Activated CD8-positive, alpha-beta memory T cell treated with anti-CD3 and anti-CD28 coated beads, Interleukin-2, amount 10 ng/mL, durations not matched to agents 7 days and 5 days (primary cell): ENCODE measurements at regions not wholly inside any gene's neighbourhood (a gene's known extent, or its start where the extent isn't known, plus 50 kb on each side); places are given as distances from the start of the nearest gene placed in this dataset.

Source experiments
- ATAC-seq: fragments of 150-1000 bp; cut with Tn5 transposase; one replicate; pipeline ENCODE4 v1.10.0; 2021; ENCODE audit warnings: moderate library complexity
- CTCF ChIA-PET: fragments of 350-600 bp; sonication (Branson Sonifier 250); formaldehyde crosslinking; loops from one replicate; lab custom pipeline; 2021; ENCODE audit warnings: antibody characterized with exemption; lab: Charles Lee
- DNase-seq: peaks from one replicate; pipeline ENCODE4 v3.0.0-alpha.2; 2020
- H3K27ac Mint-ChIP-seq: one replicate; pipeline ENCODE4 v1.8.0; 2021; ENCODE audit warnings: mild to moderate bottlenecking, mixed read lengths
- H3K27me3 Mint-ChIP-seq: one replicate; pipeline ENCODE4 v1.8.0; 2021; ENCODE audit warnings: mixed read lengths
- H3K36me3 Mint-ChIP-seq: one replicate; pipeline ENCODE4 v1.8.0; 2021; ENCODE audit warnings: mild to moderate bottlenecking, mixed read lengths
- H3K4me1 Mint-ChIP-seq: one replicate; pipeline ENCODE4 v1.8.0; 2021; ENCODE audit warnings: mixed read lengths
- H3K4me3 Mint-ChIP-seq: one replicate; pipeline ENCODE4 v1.8.0; 2021; ENCODE audit warnings: mild to moderate bottlenecking, moderate library complexity, mixed read lengths
- H3K9me3 Mint-ChIP-seq: one replicate; pipeline ENCODE4 v1.8.0; 2022; ENCODE audit warnings: low read depth, mixed read lengths

DNA sequence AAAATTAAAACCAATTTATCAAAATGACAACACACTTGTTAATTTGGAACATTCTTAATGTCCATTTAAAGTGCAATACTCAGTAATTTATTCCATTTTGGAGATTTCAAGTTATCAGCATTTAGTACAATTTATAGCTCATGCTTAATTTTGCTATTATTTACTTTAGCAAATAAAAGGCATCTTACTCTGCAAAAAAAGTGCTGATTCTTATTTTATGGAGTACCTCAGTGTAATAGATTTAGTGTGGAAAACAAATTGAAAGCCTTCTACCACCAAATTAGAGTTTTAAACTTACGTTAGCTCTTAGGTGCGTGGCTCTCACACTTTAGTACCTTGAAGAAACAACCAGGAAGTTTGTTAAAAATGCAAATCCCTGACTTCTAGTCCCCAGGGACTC is 208.4 kb upstream of the NRIP1 start:
- CTCF ChIA-PET = no interaction called here
- no peak overlapping the region for H3K4me3 Mint-ChIP-seq
- ATAC-seq (no peak), DNase-seq (no peak)
- H3K36me3 Mint-ChIP-seq = no peaks in the 10 kb centered on the region
- H3K9me3 Mint-ChIP-seq = no peaks in the 10 kb centered on the region
- no peak overlapping the region for H3K27ac Mint-ChIP-seq
- no peaks in the 10 kb centered on the region for H3K27me3 Mint-ChIP-seq
- H3K4me1 Mint-ChIP-seq = no peaks in the 10 kb centered on the region

DNA sequence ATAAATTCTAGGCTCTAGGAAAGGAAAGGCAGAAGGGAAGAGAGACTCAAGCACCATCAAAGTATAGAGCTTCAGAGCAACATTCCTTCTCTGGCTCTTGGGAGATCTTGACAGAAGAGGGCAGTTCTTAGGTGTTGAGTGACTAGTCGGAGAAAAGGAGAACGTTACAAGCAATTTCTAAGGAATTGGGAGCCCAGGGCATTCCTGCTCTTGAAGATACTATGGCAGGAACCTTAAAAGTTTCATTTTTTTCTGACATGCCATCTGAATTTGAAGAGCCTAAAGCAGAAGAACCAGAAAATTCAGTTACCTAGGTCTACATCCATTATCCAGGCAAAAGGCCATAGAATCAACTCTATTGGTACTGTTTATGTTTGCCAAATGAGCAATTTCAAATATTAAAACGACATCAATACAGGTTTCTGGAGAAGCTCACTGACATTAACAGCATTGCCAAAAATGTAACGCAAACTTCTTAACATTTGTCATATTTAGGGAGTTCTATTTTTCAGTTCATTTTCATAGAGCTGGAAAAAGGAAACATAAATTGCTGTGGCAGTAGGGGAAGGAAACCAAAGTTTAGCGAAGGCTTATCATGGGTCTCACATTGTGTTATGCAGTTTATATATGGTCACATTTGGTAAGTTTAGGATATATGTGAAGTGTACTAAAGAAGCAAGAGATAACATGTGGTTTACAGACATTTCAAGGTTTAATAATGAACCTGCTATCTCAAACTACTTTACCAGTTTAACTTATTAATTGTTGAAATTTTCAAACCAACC is 210.1 kb upstream of the NRIP1 start:
- Mint-ChIP-seq H3K4me3 (no peak overlapping the region), H3K36me3 (no peaks in the 10 kb centered on the region), H3K27me3 (no peaks in the 10 kb centered on the region), H3K27ac (no peak overlapping the region), H3K4me1 (no peaks in the 10 kb centered on the region), H3K9me3 (no peaks in the 10 kb centered on the region)
- ATAC-seq = no peak
- DNase-seq = no peak
- CTCF ChIA-PET = no interaction called here

DNA sequence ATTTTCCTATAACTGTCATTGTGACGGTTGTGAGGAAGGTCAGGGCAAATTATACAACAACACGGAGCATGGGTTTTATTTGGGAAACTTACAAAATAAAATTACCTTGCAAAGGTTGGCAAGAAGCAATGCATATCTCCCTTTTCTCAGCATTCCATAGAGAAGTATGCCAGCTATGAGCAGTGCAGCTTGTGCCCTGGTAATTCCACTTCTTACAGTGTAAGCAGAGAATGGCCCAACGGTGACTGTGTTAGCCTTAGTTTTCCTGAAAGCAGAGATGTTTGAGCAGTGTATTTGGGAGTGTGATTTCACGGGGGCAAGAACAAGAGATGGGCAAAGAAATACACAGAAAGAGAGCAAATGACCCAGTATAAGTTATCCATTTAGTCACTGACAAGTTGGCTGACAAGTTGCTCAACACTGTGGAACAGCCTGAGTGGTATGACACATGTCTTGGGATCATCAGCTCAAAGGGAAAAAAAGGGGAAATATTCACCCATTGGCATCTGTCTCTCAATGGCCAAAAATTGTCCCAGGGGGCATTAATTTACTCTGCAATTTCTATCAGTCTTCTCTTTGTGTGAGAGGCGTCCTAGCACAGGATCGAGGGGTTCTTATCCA is 210.9 kb upstream of the NRIP1 start:
- ATAC-seq (no peak), DNase-seq (no peak)
- Mint-ChIP-seq H3K36me3 (no peaks in the 10 kb centered on the region), H3K4me1 (no peaks in the 10 kb centered on the region), H3K27me3 (no peaks in the 10 kb centered on the region), H3K27ac (no peak overlapping the region), H3K4me3 (no peak overlapping the region), H3K9me3 (no peaks in the 10 kb centered on the region)
- CTCF ChIA-PET = no interaction called here

DNA sequence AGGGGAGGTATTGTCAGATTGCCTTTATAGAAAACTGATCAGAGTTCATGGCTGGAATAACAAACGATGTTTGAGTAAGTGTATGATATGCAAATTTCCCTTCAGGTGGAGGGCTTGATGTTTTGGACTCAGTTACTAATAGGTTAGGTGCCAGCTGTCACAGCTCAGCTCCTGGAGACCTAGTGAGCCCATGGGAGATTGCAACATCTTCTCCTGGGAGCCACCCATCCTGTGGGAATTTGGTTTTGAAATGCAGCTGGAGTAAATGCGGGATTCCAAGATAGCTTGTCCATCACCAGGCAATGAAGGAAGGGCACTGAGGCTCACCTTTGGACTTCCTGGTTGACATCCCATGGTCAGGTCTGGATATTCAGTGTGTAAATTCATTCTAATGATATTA is 211.4 kb upstream of the NRIP1 start:
- no peaks in the 10 kb centered on the region for H3K36me3 Mint-ChIP-seq
- CTCF ChIA-PET = no interaction called here

DNA sequence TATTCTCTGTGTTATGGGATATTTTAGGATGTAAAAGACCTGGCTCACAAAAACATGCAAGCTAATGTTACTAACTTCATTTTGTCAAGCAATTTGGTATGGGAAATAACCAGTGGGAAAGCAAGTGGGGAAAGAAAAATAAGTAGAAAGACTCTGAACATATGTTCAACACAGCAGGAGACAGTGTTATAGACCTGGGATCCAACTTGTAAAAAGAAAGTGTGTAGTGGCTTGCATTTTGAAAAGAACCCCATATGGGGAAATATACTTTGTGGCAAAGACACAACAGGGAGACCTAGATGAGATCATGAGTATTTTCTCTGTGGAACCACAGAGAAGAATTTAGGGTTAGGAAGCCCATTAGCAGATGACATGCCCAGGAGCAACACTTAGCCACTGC is 212.7 kb upstream of the NRIP1 start:
- no peaks in the 10 kb centered on the region for H3K36me3 Mint-ChIP-seq
- H3K9me3 Mint-ChIP-seq = no peaks in the 10 kb centered on the region
- no peak overlapping the region for H3K27ac Mint-ChIP-seq
- ATAC-seq (no peak), DNase-seq (no peak)
- CTCF ChIA-PET = no interaction called here
- H3K4me3 Mint-ChIP-seq = no peak overlapping the region
- no peaks in the 10 kb centered on the region for H3K27me3 Mint-ChIP-seq
- no peaks in the 10 kb centered on the region for H3K4me1 Mint-ChIP-seq

More for the DNA sequence above, 211.4 kb upstream of the NRIP1 start:
- no peak overlapping the region for H3K27ac Mint-ChIP-seq
- no peaks in the 10 kb centered on the region for H3K27me3 Mint-ChIP-seq
- no peaks in the 10 kb centered on the region for H3K9me3 Mint-ChIP-seq
- no peak for ATAC-seq
- H3K4me1 Mint-ChIP-seq = no peaks in the 10 kb centered on the region
- no peak for DNase-seq
- no peak overlapping the region for H3K4me3 Mint-ChIP-seq

DNA sequence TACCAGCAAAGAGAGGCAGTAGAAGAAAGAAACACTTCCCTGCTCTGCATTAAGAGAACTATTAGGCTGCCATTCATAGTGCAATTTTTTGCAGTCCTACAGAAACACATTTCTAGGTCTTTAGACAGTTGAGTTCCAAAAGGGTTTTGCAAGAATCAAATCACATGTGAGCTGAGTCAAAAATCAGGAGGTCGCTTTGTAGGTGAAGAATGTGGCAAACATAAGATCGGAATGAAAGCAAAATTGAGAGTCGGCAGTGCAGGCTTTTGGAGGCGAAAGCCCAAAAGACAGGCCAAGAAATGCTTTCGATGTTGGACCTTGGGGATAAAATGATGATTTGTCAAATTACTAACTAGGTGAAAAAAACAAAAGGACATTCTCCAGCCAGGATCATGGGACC is 213.5 kb upstream of the NRIP1 start:
- Mint-ChIP-seq H3K4me1 (no peaks in the 10 kb centered on the region), H3K27ac (no peak overlapping the region), H3K36me3 (no peaks in the 10 kb centered on the region), H3K4me3 (no peak overlapping the region), H3K9me3 (no peaks in the 10 kb centered on the region), H3K27me3 (no peaks in the 10 kb centered on the region)
- CTCF ChIA-PET = no interaction called here
- DNase-seq (no peak), ATAC-seq (no peak)

DNA sequence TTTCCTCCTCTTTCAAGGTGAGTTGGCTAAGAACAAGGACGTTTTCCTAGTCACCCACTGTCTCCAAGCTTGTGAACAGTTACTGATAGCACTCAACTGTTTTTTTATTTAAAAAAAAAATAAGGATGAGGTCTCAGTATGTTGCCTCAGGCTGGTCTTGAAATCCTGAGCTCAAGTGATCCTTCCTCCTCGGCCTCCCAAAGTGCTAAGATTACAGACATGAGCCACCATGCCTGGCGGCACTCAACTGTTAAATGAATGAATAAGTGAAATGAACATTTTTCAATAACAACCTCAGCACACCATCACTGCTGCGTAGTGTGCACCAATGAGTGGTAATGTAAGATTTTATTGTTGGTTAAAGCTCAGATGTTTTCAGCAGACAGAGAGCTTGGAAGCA is 214.1 kb upstream of the NRIP1 start:
- Mint-ChIP-seq H3K9me3 (no peaks in the 10 kb centered on the region), H3K4me1 (no peaks in the 10 kb centered on the region), H3K27me3 (no peaks in the 10 kb centered on the region), H3K36me3 (no peaks in the 10 kb centered on the region), H3K27ac (no peak overlapping the region), H3K4me3 (no peak overlapping the region)
- ATAC-seq (no peak), DNase-seq (no peak)
- CTCF ChIA-PET = no interaction called here

DNA sequence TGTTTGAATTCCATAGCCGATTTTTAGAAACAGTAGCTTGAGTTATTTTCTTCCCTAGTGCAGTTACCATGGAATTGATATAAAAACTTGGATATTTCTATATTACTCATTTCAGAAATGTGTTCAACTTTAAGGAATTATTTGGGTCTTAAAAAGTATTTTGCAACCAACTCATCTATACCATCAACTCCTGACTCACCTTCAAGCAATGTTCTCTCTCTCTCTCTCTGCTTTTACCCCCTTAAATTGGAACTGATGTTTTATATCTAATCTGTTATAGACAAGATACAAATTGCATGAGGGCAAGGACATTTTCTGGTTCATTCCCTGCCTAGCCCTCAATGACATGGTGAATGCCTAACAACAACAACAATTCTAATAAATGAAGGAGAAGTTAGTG is 214.7 kb upstream of the NRIP1 start:
- Mint-ChIP-seq H3K4me3 (no peak overlapping the region), H3K9me3 (no peaks in the 10 kb centered on the region), H3K27me3 (no peaks in the 10 kb centered on the region), H3K27ac (no peak overlapping the region), H3K36me3 (no peaks in the 10 kb centered on the region), H3K4me1 (no peaks in the 10 kb centered on the region)
- DNase-seq (no peak), ATAC-seq (no peak)
- CTCF ChIA-PET = no interaction called here

DNA sequence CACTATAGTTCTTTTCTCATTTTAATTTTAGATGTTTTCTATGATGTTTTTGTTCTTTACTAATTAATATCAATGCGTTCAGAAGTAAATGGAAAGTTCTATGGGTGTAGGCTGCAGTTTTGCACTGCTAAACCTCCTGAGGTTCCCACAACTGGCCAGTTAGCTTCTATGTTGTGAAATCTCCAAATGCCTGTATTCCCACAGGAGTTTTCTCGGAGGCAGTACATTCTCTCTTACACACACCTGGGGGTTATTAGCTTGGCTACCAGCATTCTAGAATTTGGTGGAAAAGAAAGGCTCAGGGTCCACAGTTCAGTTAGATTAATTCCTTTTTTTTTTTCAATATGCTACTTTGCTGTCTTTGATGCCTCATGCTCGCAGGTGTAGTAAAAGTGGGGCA is 216.9 kb upstream of the NRIP1 start:
- no peaks in the 10 kb centered on the region for H3K36me3 Mint-ChIP-seq

DNA sequence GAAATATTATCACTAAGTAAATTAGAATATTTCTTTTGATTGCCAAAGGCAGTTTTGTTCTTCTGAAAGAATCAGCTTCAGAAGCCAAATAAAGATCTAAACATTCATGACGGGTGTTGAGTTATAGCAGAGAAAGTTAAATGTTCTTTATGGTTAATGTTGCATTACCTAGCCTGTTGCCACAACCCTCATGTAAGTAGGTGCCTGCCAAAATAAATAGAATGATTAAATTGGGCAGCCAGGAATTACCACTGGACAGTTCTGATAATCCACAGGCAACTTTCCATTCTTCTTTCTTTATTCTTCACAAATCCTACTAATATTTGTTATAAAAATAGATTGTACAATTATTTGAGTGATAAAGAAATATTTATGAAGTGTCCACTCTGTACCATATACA is 217.9 kb upstream of the NRIP1 start:
- Mint-ChIP-seq H3K27me3 (no peaks in the 10 kb centered on the region), H3K4me3 (no peak overlapping the region), H3K27ac (no peak overlapping the region), H3K36me3 (no peaks in the 10 kb centered on the region), H3K9me3 (no peaks in the 10 kb centered on the region), H3K4me1 (no peaks in the 10 kb centered on the region)
- CTCF ChIA-PET = no interaction called here
- ATAC-seq (no peak), DNase-seq (no peak)

More for the DNA sequence above, 216.9 kb upstream of the NRIP1 start:
- Mint-ChIP-seq H3K9me3 (no peaks in the 10 kb centered on the region), H3K4me3 (no peak overlapping the region), H3K27ac (no peak overlapping the region), H3K4me1 (no peaks in the 10 kb centered on the region), H3K27me3 (no peaks in the 10 kb centered on the region)
- no peak for ATAC-seq
- no peak for DNase-seq
- CTCF ChIA-PET = no interaction called here

DNA sequence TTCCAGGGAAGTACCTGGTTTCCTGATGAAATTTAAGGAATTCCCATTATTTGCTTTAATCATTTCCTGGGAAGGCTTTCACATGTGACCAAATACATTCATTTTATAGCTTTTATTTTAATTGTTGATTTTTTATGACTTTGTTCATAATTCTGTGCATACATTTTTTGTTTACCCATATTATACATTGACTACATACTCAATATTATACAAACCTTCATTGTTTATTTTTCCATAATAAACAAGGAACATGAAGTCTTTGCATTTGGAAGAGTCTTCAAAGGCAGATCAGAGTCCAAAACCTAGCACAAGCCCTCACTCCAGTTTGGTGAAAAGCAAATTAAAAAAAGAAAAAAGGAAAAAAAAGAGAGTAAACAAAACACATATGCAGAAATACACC is 218.3 kb upstream of the NRIP1 start:
- no peaks in the 10 kb centered on the region for H3K4me1 Mint-ChIP-seq
- DNase-seq (no peak), ATAC-seq (no peak)
- CTCF ChIA-PET = no interaction called here
- no peaks in the 10 kb centered on the region for H3K36me3 Mint-ChIP-seq
- H3K4me3 Mint-ChIP-seq = no peak overlapping the region
- no peaks in the 10 kb centered on the region for H3K9me3 Mint-ChIP-seq
- no peak overlapping the region for H3K27ac Mint-ChIP-seq
- no peaks in the 10 kb centered on the region for H3K27me3 Mint-ChIP-seq

DNA sequence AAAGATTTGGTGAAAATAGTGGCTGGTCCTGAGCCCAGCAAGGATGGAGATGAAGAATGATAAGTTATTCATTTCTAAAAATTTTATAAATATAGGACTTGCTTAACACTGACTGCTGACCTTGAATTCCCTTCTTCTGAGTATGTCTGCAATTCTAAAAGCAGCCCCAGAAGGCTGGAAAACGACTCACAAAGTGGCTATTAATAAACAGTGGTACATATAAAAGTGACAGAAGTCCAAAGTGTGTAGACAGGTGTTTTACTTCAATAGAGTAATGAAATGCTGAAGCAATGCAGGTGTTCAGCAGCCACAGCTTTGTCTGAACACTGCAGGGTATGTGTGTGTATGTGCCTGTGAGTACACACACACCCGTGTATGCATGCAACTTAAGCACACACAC is 219.0 kb upstream of the NRIP1 start:
- Mint-ChIP-seq H3K9me3 (no peaks in the 10 kb centered on the region), H3K4me1 (no peaks in the 10 kb centered on the region), H3K27ac (no peak overlapping the region), H3K27me3 (no peaks in the 10 kb centered on the region), H3K4me3 (no peak overlapping the region), H3K36me3 (no peaks in the 10 kb centered on the region)
- no peak for ATAC-seq
- CTCF ChIA-PET = no interaction called here
- DNase-seq = no peak

DNA sequence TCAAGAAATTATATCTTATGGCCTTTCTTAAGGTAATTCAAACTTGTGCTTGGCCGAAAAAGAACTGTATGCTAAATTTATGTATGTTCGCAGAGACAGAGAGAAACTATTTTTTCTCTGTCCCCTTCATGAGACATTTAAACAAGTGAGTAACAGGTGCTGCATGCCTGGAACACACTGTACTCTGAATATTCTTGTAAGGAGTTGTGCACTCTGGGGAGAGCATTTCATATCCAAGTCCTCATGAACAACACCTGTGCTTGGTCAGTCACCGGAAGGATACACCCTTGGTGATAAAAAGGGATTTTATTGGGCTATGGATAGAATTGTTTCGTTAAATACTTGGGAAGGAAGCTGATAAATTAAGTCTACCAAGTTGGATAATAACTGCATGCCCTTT is 220.8 kb upstream of the NRIP1 start:
- DNase-seq (no peak), ATAC-seq (no peak)
- Mint-ChIP-seq H3K4me3 (no peak overlapping the region), H3K27ac (no peak overlapping the region), H3K9me3 (no peaks in the 10 kb centered on the region), H3K36me3 (no peaks in the 10 kb centered on the region), H3K27me3 (no peaks in the 10 kb centered on the region), H3K4me1 (no peaks in the 10 kb centered on the region)
- CTCF ChIA-PET = no interaction called here

DNA sequence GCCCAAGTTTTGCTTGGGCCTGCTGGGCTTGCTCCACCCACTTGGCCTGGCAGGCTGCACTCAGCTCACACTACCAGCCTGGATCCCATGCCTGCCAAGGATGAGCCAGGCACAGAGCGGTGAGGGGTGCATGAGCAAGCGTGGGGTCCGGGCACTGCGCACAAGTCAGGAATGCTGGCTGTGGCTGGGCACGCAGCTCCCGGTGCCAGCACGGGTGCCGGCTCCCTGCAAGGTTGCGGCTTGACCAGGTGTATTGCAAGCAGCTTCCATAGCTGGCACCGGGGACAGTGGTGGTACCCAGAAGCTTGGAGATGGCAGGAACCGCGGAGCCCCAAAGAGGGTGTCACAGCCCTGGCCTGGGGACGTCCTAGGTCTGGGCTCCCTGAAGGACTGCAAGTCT is 224.4 kb upstream of the NRIP1 start:
- H3K4me3 Mint-ChIP-seq = no peak overlapping the region
- peaks cover 5% of the 10 kb centered on the region for H3K27me3 Mint-ChIP-seq
- no peak overlapping the region for H3K27ac Mint-ChIP-seq
- H3K36me3 Mint-ChIP-seq = no peaks in the 10 kb centered on the region
- ATAC-seq (no peak), DNase-seq (no peak)
- no peaks in the 10 kb centered on the region for H3K4me1 Mint-ChIP-seq
- no peaks in the 10 kb centered on the region for H3K9me3 Mint-ChIP-seq
- CTCF ChIA-PET = no interaction called here
